ENCODE measurements at regions not wholly inside any gene's neighbourhood (a gene's known extent, or its start where the extent isn't known, plus 50 kb on each side); places are given as distances from the start of the nearest gene placed in this dataset.

DNA sequence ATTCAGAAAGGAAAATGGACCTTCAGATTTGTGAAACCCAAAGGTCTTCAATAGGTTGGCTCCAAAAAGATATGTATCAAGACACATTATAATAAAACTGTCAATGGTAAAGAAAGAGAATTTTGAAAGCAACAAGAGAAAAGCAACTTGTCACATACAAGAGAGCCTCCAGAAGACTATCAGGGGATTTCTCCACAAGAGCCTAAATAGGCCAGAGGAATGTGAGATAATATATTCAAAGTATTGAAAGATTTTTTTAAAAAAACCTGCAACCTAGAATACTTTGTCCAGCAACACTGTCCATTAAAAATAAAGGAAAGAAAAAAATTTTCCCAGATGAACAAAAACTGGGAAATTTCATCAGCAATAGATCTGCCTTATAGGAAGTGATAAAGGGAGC is 869.6 kb upstream of the ADGRL2 start:
- TF ChIP-seq, protein P1, sequence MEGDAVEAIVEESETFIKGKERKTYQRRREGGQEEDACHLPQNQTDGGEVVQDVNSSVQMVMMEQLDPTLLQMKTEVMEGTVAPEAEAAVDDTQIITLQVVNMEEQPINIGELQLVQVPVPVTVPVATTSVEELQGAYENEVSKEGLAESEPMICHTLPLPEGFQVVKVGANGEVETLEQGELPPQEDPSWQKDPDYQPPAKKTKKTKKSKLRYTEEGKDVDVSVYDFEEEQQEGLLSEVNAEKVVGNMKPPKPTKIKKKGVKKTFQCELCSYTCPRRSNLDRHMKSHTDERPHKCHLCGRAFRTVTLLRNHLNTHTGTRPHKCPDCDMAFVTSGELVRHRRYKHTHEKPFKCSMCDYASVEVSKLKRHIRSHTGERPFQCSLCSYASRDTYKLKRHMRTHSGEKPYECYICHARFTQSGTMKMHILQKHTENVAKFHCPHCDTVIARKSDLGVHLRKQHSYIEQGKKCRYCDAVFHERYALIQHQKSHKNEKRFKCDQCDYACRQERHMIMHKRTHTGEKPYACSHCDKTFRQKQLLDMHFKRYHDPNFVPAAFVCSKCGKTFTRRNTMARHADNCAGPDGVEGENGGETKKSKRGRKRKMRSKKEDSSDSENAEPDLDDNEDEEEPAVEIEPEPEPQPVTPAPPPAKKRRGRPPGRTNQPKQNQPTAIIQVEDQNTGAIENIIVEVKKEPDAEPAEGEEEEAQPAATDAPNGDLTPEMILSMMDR (IDR thresholded peaks at IDR 0.05 in 4 of 5, conservative IDR thresholded peaks at IDR 0.05 in 1 of 5), result no peak
- no peak for TF ChIP-seq POLR2A (IDR thresholded peaks at IDR 0.05)
